OCI-M1 (cell line): ENCODE measurements at regions not wholly inside any gene's neighbourhood (a gene's known extent, or its start where the extent isn't known, plus 50 kb on each side); places are given as distances from the start of the nearest gene placed in this dataset.
"Not testable (repeated sequence)": the region's sequence is repeated elsewhere in the genome, so short reads cannot be mapped to it uniquely, and the experiment has no call there.

Experiments
- DNase-seq: peaks from one replicate; lab custom pipeline; 2025; lab: John Stamatoyannopoulos, UW

DNA sequence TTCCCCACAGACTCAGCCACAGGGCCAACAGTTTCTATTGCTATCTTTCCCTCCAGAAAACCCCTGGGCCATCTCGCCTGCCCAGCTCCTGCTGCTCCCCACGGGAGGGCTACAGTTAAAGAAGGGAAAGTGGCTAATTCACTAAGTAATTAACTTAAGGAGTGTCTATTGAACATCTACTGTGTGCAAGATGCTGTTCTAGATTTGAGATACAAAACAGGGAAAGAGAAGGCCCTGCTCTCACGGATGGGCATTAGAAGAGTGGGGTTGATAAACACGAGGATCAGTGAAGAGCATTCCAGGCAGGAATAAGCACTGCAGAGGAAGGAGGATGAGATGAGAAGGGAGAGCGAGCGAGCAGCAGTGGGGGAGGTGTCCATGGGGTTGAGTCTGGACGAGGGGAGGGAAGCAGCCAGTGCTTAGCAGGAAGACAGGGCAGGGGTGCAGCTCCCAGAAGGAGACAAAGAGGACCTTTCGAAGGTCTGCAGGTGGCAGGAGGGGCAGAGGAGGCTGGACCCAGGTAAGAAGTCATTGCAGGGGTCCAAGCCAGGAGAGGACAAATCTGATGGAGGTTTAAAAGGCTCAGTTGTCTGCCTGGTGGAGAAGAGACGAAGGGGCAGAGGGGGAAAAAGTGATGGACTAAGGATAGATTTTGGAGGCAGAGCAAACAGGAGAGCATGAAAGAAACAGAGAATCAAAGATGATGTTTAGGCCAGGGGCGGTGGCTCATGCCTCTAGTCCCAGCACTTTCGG, 64.7 kb downstream of the KLF15 start:
- no peak for DNase-seq

DNA sequence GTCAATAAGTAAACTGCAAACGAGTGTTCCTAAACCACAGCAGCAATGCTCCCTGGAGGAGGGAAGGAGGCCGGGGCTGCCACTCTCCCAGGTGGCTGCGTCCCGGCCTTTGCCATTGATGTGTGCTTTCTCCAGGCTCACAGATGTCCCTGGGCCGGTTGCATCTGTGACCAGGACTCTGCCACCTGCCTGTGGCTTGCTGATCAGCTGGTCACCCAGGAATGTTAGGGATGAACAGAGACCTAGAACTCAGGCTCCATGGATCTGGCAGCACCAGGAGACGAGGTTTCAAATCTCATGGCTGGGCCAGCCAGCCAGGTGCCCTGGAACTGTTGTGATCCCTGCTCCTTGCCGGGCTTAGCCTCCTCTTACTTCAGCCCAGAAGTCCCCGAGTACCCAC, 65.7 kb downstream of the KLF15 start:
- DNase-seq = no peak

DNA sequence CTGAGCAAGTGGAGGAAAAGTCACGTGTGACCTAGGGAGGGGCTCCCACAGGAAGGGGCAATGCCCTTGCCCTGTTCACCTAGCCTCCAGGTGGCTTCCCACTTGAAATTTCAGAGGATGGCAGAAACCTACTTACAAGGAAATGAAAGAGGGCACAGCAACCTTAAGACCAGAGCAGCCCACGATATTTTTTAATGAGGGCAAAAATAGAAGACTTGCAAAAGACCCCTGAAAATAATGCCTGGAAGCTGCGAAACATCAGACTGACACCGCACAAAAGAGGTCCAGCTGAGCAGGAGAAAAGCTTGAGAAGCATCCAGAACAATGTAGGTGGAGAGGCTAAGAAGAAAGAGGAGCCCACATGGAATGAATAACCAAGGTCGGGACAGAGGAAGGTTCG, 66.1 kb downstream of the KLF15 start:
- no peak for DNase-seq

DNA sequence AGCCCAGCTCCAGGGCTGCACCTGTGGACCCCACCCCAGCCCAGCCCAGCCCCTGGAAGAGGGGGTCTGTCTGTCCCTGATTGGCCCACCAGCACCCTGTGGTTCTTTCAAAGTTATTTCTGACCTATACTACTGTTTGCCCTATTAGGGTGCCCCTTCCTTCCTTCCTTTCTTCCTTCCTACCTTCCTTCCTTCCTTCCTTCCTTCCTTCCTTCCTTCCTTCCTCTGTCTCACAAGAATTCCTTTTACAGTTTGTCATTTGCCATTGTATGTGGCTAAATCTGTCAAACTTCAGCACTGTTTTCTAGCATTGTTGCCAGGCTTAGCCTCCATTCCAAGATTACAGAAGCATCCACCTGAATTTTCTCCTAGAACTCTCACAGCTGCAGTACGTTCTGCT, 66.9 kb downstream of the KLF15 start:
- DNase-seq = no peak

DNA sequence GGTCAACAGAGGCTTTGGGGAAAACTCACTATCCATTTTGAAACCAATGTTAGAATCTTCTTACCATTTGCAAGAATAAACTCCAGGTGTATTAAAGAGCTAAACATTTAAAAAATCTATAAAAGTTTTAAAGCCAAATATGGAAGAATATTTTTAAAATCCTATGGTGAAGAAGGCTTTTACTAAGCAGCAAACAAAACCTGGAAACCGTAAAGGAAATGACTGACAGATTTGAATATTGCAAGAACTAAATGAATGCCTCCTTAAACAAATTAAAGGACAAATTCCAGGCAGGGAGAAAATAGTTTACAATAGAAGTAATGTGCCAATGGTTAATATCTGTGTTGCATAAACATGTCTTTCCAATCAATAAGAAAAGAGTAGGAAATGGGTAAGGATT, 68.1 kb downstream of the KLF15 start:
- DNase-seq = no peak

DNA sequence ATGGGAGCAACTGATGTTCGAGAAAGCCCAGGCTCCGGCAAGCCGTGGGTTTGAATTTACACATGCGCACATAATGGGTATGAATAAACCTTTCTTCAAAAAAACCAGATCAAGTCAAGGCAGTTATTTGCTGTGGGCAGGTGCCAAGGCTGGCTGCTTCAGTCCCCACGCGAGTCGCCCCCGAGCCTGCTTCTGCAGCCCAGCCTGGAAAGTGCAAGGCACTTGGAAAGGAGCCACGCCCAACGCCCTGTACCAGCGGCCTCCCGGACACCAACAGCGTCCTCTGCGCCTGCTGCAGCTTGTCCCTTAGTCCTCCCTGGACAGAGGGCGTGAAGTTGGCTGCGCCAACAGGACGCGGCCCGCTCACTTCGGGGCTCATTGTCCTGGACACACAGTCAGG, 68.9 kb downstream of the KLF15 start:
- no peak for DNase-seq

DNA sequence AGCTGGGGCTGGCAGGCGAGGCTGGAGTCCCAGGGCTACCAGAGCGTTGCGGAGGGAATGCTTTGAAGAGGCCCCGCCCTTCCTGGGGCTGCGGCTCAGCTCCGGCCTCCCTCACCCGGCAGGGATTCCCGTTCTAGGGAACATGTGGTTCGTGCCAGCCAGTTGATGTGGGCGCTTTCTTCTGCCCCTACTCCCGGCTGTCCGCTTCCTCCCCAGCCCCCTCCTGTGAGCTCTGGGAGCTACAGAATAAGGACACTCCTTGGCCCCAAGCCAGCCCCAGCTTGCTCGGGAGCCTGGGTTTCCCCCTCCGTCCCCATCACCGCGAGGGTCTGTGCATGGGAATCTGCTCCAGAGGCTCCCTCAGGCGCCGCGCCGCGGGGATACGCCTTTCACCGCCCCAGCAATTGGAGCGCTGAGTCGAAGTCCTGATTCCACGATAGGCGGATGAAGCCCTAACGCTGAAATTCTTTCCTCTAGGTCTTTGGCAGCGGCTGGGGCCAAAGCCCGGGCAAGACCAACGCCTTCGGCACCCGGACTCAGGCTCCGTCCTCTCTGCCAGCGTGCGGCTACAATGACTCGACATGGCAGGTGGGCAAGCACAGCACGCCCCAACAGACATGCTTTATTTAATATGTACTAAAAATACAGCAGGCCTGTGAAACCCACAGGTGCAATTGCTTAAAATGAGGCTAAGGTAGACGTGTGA, 69.5 kb downstream of the KLF15 start:
- DNase-seq = no peak

DNA sequence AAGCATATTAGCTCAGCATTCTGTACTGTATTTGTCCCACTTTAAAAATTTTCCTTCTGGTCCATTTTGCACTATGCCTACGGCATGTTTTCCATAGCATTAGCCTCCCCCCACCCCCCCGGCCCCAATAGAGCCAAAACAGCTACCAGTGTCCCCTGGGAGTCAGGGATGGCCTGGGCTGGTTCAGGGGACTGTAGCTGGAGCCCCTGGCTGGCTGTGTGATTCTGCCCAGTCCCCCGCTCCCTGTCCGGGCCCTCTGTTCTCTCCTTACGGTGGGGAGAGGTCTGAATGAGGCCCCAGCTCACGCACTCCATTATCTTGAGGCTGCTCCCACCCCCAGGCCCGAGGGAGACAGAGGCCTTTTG, 70.1 kb downstream of the KLF15 start:
- DNase-seq = no peak

DNA sequence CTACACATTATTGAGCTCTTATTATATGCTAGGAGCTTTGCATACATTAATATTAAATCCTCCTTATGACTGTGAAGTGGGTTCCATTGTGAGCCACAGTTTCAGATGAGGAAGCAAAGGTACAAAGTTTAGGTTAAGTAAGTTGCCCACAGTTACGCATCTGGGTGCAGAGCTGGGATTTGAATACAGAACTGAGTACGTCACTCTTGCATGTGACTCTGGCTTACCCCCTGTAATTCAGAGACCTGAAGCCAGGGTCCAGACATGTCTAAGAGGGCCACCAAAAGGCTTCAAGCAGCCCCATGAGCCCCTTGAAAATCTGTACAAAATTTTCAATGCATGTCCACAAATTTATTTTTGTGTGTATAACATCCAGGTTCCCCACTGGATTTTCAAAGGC, 71.8 kb downstream of the KLF15 start:
- DNase-seq = no peak

DNA sequence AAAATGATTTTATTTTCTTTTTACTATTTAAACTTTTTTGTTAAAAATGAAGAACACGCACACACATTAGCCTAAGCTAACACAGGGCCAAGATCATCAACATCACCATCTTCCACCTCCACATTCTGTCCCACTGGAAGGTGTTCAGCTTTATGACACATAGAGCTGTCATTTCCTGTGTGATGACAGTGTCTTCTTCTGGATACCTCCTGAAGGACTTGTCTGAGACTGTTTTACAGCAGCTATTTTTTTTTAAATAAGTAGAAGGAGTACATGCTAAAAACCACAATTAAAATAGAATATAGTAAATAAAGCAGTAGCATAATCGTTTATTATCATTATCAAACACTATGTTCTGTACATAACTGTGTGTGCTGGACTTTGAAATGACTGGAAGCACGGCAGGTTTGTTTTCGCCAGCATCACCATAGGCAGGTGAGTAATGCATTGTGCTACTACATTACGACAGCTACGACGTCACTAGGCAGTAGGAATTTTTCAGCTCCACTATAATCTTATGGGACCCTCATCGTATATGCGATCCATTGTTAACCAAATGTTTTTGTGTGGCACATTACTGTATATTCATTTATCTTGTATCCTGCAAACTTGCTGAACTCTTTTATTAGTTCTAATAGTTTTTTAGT, 72.8 kb downstream of the KLF15 start:
- DNase-seq = no peak

DNA sequence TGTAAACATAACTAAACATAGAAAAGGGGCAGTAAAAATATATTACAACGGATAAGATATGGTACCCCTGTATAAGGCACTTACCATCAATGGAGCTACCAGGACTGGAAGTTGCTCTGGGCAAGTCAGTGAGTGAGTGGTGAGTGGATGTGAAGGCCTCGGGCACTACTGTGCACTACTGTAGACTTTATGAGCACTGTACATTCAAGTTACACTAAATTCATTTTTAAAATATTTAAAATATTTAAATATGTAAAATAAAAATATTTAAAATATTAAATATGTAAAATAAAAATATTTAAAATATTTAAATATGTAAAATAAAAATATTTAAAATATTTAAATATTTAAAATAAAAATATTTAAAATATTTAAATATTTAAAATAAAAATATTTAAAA, 73.6 kb downstream of the KLF15 start:
- DNase-seq = not testable (repeated sequence)

DNA sequence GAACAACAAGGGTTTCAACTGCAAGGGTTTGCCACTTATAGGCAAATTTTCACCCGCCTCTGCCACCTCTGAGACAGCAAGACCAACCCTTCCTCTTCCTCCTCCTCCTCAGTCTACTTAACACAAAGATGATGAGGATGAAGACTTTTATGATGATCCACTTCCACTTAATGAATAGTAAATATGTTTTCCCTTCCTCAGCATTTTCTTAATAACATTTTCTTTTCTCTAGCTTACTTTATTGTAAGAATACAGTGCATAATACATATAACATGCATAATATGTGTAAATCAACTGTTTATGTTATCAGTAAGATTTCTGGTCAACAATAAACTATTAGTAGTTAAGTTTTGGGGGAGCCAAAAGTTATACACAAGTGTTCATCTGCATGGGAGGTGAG, 77.4 kb downstream of the KLF15 start:
- DNase-seq = no peak

DNA sequence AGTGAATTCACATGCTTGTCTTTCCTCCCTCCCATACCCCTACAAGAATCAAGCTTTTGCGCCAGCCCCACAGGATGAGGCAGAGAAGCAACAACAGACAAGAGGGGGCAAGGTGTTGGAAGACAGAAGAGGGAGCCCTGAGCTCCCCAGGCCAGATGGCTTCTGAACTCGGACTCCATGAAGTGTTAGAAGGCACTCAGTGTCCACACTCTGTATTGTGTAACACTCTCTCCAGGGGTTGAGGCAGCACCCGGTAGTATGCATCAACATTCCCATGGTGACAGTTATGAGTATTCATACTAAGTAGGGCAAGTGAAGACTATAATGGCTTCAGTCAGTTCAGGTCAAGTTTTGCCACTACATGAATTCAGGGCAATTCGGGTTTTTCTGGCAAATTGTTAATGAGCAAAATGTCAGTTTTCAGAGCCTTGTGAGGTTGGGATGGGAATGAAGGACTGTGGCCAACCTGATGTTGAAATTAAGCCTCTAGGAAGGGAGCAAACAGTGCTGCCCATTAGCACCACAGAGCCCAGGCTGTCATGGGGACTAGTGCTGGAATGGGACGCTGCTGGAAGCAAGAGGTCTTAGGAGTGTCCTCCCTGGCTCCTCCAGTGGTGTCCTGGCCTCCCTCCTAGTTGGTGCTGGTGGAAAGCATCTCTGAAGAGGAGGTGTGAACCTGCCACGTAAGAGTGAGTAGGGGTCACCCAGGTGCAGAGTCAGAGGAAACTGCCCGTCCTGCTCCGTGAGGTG, 79.4 kb downstream of the KLF15 start:
- no peak for DNase-seq

DNA sequence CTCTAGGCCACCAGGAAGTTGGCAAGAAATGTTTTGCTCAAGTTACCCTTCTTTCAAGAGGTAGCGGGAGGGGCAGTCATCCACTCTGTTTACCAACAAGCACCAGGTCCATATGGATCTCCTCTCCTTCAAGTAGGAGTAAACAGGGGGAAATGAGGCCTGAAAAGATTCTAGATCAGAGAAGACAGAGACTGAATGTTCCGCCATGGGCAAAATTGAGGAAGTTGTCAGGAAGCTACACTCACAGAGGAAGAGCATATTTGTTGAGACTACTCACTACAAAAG, 81.6 kb downstream of the KLF15 start:
- DNase-seq = no peak

DNA sequence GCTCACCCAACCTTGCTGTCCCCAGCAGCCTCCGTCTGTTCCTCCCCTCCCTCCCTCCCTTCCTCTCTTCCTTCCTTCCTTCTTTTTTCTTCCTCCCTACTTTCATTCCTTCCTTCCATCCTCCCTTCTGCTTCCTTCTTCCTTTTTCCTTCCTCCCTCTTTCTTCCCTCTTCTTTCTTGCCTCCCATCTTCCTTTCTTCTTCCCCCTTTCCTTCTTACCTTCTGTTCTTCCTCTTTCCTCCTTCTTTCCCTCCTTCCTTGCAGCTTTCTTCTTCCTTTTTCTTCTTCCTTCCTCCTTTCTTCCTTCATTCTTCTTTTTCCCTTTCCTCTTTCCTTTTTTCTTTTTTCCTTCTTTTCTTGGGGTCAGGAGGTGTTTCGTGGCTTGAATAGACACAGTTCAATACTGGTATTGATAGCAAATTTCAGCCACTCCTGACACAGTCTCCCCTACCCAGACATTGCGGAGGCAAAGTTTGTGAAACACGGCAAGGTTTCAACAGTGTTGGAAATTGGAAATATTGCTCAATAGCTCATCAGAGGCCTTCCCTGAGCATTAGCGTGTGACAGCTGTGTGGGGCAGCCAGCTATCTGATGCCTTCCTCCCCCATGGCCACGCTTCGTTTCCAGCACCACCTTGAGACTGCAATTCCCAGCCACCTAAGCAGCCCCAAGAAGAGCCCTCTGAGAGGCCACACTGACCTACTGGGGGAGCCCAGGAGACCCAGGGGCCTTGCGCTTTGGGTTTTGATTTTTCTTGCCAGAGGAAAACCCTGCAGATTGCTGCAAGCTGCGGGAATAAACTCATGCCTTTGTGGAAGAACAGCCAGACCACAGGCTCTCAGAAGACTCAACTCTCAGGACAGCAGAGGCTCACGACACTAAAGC, 82.2 kb downstream of the KLF15 start:
- DNase-seq = no peak

DNA sequence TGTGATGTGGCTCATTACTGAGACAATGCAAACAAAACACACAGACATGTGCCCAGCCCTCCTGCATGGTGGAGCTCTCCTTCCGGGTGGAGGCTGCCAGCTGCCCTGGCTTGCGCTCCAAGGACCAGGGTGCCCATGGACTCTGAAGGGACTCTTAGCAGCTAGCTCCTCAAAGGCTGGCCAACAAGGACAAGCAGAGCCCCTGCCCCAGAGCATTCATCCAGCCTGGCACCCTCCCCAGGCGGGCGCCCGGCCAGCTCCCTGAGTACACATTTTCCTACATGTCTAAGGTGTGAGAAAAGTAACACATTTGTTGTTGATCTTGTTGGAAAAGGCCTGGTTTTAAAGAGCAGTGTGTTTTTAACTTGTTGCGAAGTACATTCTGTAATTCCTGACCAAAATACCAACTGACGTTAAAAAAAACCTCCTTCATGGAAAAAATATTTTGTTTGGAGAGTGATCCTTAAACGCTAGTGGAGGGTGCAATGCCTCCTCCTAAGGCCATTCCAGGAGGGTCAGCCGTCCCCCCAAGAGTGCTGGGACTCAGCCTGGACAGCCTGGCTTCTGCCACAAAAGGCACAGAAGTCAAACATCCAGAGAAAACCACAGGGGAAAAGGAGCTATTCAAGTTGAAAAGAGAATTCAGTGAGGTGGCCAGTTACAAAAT, 86.9 kb downstream of the KLF15 start:
- DNase-seq = no peak

DNA sequence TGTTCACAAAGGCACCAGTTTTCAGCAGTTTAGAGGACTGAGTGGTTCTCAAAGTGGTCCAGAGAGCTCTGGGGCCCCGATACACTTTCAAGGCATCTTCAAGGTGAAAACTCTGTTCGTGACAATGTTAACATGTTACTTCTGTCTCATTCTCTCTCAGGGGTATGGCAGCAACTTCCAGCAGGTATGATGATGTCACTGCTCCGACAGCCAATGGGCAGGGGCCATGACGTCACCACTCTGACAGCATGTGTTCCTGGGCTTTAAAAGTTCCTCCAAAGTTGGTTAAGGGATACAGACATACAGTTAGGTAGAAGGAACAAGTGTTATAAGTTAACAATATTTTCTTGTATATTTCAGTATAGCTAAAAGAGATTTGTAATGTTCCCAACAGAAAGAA, 87.9 kb downstream of the KLF15 start:
- no peak for DNase-seq

DNA sequence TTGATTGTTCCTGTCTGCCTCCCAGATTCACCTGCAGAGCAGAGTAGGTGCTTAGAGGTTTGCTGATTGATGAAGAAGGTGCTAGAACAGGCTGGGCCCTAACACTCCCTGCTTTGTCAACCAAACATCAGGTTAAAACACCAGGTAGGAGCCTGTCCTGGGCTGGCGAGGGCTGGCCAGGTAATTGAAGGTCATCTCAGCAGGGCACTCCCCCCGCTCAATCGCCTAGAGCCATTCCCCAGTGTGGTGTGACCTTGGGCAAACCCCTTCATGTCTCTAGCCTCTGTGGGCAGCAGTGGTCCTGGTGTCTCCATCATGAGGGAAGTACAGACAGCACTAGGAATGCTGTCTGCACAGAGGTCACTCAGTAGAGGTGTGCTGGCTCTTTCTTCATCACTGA, 88.3 kb downstream of the KLF15 start:
- no peak for DNase-seq

DNA sequence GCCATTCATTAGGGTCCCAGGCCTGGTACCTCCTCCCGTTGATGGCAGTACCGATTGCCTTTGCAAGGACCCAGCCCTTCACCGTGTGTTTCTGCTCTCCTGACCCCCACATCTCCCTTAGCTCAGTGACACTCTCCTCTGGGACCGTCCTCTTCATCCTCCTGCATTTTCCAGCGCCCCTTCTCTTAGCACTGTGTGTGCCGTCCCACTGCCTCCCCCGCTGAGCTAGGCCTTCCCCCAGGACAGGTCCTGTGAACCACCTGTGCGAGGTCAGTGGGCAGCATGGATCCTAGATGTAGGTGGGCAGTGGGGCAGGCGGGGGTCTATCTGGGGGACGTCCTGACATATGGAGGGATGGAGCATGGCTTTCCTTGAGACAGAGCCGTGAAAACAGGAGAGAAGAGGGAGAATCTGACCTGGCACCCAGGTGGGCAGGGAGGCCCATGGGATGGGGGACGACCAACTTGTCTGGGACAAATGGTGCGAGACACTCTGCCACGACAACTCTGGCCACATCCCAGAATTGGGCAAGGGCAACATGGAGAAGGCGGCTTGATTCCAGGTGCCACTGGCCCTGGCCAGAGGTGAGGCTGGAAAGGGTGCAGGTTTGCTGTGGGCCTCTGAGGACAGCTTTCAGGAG, 87.7 kb upstream of the ALDH1L1 start:
- DNase-seq = no peak

DNA sequence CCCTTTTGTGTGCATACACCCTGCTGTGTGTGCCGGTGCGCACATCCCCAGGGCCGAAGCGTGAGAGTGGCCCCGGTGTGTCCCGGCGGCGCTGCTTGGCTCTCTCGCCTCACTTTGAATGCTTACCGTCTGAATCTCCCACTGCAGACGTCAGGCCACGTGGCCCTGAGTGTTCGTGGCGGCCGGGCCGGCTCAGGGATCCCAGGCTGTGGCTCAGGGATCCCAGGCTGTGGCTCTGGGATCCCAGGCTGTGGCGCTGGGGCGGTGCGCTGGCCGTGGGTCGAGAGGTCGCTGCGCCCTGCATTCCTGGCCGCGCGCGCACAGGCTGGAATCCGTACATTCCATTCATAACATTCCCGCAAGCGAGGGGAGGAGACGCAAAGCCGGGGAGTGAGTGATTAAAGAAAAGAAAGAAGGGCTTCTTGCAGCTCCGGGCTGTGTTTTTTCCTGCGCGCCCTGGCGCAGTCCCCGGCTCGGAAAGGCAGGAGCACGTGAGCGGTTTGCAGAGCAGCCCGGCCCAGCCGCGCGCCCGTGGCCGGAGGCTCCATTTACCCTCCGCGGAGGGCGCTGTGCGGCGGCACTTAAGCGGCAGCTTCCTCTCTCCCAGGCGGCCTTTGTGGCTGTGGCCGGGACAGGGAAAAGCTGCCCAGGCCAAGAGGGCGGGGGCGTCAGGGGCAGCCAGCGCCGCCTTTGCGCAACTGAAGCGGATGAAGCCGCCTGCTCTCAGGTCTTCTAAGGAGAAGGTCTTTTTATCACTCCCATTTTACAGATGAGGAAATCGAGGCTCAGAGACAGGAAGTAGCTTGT, 87.0 kb upstream of the ALDH1L1 start:
- DNase-seq = no peak
